HL-60 (cell line): ENCODE measurements at regions not wholly inside any gene's neighbourhood (a gene's known extent, or its start where the extent isn't known, plus 50 kb on each side); places are given as distances from the start of the nearest gene placed in this dataset.

Source experiments
- DNase-seq, 2 experiments: peaks; one replicate each; pipeline ENCODE4 v3.0.0-alpha.2; 2010 to 2020; ENCODE audit warnings: low read depth in 1 of 2, low spot score in 1 of 2
- H3K27ac ChIP-seq: fragments of 250-450 bp; sonication (Bioruptor Pico); replicated peaks from 2 replicates; pipeline ENCODE4 v1.5.1; 2020; ENCODE audit warnings: mild to moderate bottlenecking, moderate library complexity
- H3K27me3 ChIP-seq: fragments of 250-450 bp; sonication (Bioruptor Pico); 2 replicates; pipeline ENCODE4 v1.5.1; 2021; ENCODE audit warnings: mild to moderate bottlenecking, moderate library complexity; ENCODE audit not compliant: insufficient read depth, poor library complexity, severe bottlenecking
- H3K4me3 ChIP-seq: replicated peaks from 2 replicates; pipeline ENCODE4 v1.5.1; 2011; ENCODE audit warnings: mild to moderate bottlenecking, control low read depth, low read length; ENCODE audit not compliant: insufficient read depth
- GABPA ChIP-seq: IDR thresholded peaks from 2 replicates; pipeline ENCODE4 v1.6.1; 2012; ENCODE audit warnings: low read depth
- POLR2AphosphoS5 ChIP-seq: IDR thresholded peaks from 2 replicates; pipeline ENCODE4 v1.6.1; 2012; ENCODE audit warnings: low read depth
- SPI1 ChIP-seq: IDR thresholded peaks from 2 replicates; pipeline ENCODE4 v1.6.1; 2012; ENCODE audit warnings: low read depth, mild to moderate bottlenecking, borderline replicate concordance
- TF ChIP-seq, protein P1 (sequence below): IDR thresholded peaks from one replicate; pipeline ENCODE4 v1.5.1; 2011; ENCODE audit warnings: low read length, control low read depth, inconsistent platforms; ENCODE audit not compliant: insufficient read depth
- TF ChIP-seq, protein P2 (sequence below): IDR thresholded peaks from 2 replicates; pipeline ENCODE4 v1.6.1; 2012; ENCODE audit warnings: low read depth; ENCODE audit not compliant: insufficient replicate concordance

DNA sequence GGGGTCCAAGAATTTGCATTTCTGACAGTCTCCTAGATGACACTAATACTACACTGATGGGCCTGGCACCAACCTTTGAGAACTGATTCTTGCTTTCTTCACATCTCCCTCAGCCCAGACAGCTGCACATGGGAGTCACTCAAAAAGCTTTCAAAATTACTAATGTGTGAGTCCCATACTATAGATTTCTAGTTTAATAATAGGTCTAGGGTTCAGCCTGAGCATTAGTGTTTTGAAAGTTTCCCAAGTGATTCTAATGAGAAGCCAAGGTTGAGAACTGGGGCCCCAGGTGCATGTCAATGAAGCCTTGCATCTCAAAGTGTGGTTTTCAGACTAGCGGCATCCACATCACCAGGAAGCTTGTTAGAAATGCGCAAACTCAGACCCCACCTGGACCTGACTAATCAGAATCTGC, 159.9 kb upstream of the CMC1 start:
- no peak for DNase-seq
- Histone ChIP-seq H3K4me3 (no peak overlapping the region), H3K27ac (no peak overlapping the region), H3K27me3 (no peaks in the 10 kb centered on the region)
- TF ChIP-seq SPI1 = no peak
- no peak for TF ChIP-seq POLR2AphosphoS5
- TF ChIP-seq, protein P1, sequence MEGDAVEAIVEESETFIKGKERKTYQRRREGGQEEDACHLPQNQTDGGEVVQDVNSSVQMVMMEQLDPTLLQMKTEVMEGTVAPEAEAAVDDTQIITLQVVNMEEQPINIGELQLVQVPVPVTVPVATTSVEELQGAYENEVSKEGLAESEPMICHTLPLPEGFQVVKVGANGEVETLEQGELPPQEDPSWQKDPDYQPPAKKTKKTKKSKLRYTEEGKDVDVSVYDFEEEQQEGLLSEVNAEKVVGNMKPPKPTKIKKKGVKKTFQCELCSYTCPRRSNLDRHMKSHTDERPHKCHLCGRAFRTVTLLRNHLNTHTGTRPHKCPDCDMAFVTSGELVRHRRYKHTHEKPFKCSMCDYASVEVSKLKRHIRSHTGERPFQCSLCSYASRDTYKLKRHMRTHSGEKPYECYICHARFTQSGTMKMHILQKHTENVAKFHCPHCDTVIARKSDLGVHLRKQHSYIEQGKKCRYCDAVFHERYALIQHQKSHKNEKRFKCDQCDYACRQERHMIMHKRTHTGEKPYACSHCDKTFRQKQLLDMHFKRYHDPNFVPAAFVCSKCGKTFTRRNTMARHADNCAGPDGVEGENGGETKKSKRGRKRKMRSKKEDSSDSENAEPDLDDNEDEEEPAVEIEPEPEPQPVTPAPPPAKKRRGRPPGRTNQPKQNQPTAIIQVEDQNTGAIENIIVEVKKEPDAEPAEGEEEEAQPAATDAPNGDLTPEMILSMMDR = no peak
- no peak for TF ChIP-seq GABPA
- TF ChIP-seq, protein P2, sequence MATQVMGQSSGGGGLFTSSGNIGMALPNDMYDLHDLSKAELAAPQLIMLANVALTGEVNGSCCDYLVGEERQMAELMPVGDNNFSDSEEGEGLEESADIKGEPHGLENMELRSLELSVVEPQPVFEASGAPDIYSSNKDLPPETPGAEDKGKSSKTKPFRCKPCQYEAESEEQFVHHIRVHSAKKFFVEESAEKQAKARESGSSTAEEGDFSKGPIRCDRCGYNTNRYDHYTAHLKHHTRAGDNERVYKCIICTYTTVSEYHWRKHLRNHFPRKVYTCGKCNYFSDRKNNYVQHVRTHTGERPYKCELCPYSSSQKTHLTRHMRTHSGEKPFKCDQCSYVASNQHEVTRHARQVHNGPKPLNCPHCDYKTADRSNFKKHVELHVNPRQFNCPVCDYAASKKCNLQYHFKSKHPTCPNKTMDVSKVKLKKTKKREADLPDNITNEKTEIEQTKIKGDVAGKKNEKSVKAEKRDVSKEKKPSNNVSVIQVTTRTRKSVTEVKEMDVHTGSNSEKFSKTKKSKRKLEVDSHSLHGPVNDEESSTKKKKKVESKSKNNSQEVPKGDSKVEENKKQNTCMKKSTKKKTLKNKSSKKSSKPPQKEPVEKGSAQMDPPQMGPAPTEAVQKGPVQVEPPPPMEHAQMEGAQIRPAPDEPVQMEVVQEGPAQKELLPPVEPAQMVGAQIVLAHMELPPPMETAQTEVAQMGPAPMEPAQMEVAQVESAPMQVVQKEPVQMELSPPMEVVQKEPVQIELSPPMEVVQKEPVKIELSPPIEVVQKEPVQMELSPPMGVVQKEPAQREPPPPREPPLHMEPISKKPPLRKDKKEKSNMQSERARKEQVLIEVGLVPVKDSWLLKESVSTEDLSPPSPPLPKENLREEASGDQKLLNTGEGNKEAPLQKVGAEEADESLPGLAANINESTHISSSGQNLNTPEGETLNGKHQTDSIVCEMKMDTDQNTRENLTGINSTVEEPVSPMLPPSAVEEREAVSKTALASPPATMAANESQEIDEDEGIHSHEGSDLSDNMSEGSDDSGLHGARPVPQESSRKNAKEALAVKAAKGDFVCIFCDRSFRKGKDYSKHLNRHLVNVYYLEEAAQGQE = no peak

DNA sequence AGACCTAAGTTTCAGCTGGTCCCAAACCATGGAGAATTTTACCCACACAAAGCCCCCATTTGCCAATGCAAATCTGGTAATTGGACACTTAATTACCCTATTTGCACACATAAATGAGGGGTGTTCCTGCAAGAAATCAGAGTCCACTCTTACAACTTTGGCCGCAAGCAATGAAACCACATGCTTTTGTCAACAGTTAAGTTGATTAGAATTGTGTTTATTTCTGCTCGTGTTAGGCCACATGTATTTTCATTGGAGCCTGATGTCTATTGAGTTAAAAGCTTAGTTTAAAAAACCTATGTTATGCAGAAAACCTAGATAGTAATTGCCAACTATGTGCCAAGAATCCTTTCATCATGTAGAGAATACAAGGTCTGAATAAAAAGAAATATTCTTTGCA, 153.8 kb upstream of the CMC1 start:
- DNase-seq = no peak
- Histone ChIP-seq H3K4me3 (no peak overlapping the region), H3K27me3 (no peaks in the 10 kb centered on the region), H3K27ac (no peak overlapping the region)
- TF ChIP-seq SPI1 = no peak
- TF ChIP-seq GABPA = no peak
- no peak for TF ChIP-seq POLR2AphosphoS5
- TF ChIP-seq, protein P2 = no peak
- TF ChIP-seq, protein P1 = no peak

DNA sequence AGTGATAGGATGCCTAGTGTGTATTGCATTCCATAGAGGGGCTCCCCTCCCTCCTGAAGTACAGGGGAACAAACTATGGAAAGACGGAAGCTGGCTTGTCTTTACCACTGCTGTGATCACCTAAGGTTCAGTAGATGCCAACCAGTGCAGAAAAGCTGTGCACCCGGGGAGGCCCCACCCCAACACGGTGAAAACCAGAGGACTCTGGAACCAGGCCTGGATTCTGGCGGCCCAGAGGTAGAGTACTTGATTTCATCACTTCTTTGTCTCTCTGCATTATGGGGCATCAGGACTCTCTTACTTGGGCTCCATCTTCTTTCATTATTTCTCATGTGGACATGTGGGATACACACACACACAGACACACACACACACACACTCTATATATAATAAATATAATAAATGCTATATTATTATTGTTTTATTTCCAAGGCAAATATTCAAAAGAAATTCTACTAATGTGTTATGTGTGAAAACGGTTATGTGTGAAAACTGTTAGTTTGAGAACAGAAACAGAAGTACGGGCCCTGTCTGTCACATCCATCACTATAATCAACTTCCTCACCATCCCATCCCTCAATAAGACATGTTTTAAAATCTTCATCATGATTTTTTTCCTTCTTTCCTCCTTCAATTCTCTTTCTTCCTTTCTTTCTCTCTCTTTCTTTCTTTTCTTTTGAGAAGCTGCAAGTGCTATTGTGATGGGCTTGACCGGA, 152.4 kb upstream of the CMC1 start:
- H3K27me3 ChIP-seq = no peaks in the 10 kb centered on the region
- no peak overlapping the region for H3K27ac ChIP-seq
- H3K4me3 ChIP-seq = no peak overlapping the region
- no peak for DNase-seq
- no peak for TF ChIP-seq GABPA
- no peak for TF ChIP-seq POLR2AphosphoS5
- TF ChIP-seq, protein P2 = no peak
- TF ChIP-seq, protein P1 = no peak
- TF ChIP-seq SPI1 = no peak
